Limb (tissue), 2 donors: ENCODE measurements at regions not wholly inside any gene's neighbourhood (a gene's known extent, or its start where the extent isn't known, plus 50 kb on each side); places are given as distances from the start of the nearest gene placed in this dataset.

Experiments used
- DNase-seq, 2 donors: peaks; one replicate each; pipeline ENCODE4 v3.0.0-alpha.2; 2016; ENCODE audit errors: extremely low spot score in 2 of 2

- DNase-seq = peak; percentile 83 to 87
Observed at GRCh38 chr19:46944918-46945628, 74.6 kb upstream of the NPAS1 start.

GRCh38 chr19:46945694-46946489 lies 73.7 kb upstream of the NPAS1 start:
- DNase-seq = peak in 1 of 2 donors; percentile 15

GRCh38 chr19:46946611-46947238 lies 72.9 kb upstream of the NPAS1 start:
- no peak for DNase-seq

- DNase-seq = no peak
Observed at GRCh38 chr19:46947866-46948265, 71.8 kb upstream of the NPAS1 start.

- no peak for DNase-seq
Observed at GRCh38 chr19:46950526-46951170, 69.0 kb upstream of the NPAS1 start.

- no peak for DNase-seq
Observed at GRCh38 chr19:46951171-46951986, 68.3 kb upstream of the NPAS1 start.

GRCh38 chr19:46952874-46953273 lies 66.8 kb upstream of the NPAS1 start:
- DNase-seq = no peak

GRCh38 chr19:46953955-46954501 lies 65.6 kb upstream of the NPAS1 start:
- DNase-seq = no peak

- DNase-seq = no peak
Observed at GRCh38 chr19:46954502-46954992, 65.1 kb upstream of the NPAS1 start.

- DNase-seq = no peak
Observed at GRCh38 chr19:46954993-46955812, 64.4 kb upstream of the NPAS1 start.

GRCh38 chr19:46955813-46956371 lies 63.7 kb upstream of the NPAS1 start:
- no peak for DNase-seq

- no peak for DNase-seq
Observed at GRCh38 chr19:46958532-46958931, 61.1 kb upstream of the NPAS1 start.

- no peak for DNase-seq
Observed at GRCh38 chr19:46959894-46960556, 59.6 kb upstream of the NPAS1 start.

GRCh38 chr19:46962030-46962570 lies 57.5 kb upstream of the NPAS1 start:
- DNase-seq = no peak

- no peak for DNase-seq
Observed at GRCh38 chr19:46963093-46963734, 56.4 kb upstream of the NPAS1 start.

GRCh38 chr19:46967578-46968032 lies 52.0 kb upstream of the NPAS1 start:
- no peak for DNase-seq
